NOMO-1 treated with DMSO at 0.1 percent for 48 hours (cell line): ENCODE measurements at regions not wholly inside any gene's neighbourhood (a gene's known extent, or its start where the extent isn't known, plus 50 kb on each side); places are given as distances from the start of the nearest gene placed in this dataset.
"Not testable (repeated sequence)": the region's sequence is repeated elsewhere in the genome, so short reads cannot be mapped to it uniquely, and the experiment has no call there.

Experiments used
- DNase-seq: peaks from one replicate; lab custom pipeline; 2025; ENCODE audit not compliant: unreplicated experiment; lab: John Stamatoyannopoulos, UW

DNA sequence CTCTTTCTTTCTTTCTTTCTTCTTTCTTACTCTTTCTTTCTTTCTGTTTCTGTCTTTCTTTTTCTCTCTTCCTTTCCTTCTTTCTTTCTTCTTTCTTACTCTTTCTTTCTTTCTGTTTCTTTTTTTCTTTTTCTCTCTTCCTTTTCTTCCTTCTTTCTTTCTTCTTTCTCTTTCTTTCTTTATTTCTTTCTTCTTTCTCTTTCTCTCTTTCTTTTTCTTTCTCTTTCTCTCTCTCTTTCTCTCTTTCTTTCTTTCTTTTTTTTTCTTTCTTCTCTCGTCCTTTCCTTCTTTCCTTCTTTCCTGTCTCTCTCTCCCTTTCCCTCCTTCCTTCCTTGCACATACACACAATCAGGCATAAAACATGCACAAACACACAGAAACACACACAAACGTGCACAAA, 79.3 kb upstream of the SHOX start:
- DNase-seq, result no peak

- no peak for DNase-seq
Observed at GRCh38 chrX:552496-552895, 78.1 kb upstream of the SHOX start.

DNA sequence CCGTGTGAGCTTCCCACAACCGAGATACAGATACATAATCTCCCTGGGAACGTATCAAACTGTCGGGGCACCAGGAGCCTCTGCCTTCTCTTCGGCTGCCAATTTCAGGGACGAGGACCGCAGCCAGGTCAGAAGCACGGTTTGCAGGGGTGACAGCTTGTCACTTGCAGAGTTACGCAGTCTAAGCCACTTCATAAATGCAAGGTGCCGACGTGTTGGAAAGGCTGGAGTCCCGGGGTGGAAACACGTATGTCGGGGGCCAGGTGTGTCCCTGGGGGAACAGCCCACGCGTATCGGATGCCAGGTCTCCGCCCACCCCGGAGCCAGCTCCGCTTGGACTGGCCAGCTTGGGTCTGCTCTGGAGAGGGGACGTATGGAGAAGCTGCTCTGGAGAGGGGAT, 76.3 kb upstream of the SHOX start:
- no peak for DNase-seq

- no peak for DNase-seq
Observed at GRCh38 chrX:555725-556666, 74.6 kb upstream of the SHOX start.

DNA sequence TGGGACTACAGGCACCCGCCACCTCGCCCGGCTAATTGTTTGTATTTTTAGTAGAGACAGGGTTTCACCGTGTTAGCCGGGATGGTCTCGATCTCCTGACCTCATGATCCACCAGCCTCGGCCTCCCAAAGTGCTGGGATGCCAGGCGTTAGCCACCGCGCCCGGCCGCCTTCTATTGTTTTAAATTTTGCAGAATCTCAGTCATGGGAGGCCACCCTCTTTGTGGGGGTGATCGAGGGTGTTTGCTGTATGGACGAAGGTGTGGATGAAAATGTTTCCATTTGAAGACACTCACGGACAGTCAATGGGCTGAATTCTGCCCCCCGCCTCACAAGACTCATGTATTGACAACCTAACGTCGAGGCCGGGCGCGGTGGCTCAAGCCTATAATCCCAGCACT, 73.0 kb upstream of the SHOX start:
- DNase-seq, result not testable (repeated sequence)

DNA sequence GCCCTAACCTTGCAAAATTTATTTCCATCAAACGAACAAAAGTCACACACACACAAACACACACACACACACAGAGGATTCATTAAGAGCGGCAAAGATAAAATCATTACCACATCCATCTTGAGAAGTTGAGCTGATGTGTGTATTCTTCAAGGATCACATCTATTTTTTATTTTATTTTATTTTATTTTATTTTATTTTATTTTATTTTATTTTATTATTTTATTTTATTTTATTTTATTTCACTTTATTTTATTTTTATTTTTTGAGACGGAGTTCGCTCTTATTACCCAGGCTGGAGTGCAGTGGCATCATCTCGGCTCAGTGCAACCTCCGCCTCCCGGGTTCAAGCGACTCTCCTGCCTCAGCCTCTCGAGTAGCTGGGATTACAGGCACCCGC, 71.3 kb upstream of the SHOX start:
- DNase-seq, result not testable (repeated sequence)

- peak; percentile 38 for DNase-seq
Observed at GRCh38 chrX:567891-568290, 62.7 kb upstream of the SHOX start.

DNA sequence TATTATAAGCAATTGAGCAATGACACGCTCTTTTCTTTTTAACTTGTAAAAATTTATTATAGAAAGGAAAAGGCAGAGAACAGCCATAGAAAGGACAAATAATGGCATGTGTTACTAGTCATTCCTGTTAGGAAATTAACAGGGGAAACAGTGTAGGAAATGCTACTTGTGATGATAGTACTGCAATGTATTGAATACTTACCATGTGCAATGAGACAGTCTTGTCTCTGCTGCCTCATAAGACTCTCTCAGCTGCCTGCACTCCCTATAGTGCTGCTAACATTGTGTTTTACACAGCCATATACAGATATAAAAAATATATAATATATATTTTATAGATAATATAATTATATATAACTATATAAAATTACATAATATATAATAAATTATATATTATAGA, 62.3 kb upstream of the SHOX start:
- DNase-seq, result peak; percentile 38

- DNase-seq, result peak; percentile 46
Observed at GRCh38 chrX:572538-573124, 58.0 kb upstream of the SHOX start.

DNA sequence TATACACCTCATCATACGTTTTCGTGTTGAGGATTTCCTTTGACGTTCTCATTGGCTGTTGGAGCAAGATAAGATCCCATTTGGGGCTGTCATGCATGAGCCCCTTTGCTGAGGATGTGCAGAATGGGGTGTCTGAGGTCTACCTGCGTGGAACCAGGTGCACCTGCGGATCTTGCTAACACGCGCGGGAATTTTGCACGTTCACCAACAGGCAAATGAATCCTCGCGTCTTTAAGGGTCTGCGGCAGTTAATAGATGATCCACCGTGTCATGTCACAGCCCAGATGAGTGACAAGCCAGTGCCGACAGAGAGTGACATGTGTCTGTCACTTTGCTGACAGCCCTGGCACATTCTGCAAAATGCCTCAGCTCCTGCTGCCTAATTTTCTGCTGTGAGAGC, 56.3 kb upstream of the SHOX start:
- DNase-seq, result no peak

- no peak for DNase-seq
Observed at GRCh38 chrX:574830-575229, 55.8 kb upstream of the SHOX start.

GRCh38 chrX:576904-577560, 53.6 kb upstream of the SHOX start:
- DNase-seq, result no peak

- no peak for DNase-seq
Observed at GRCh38 chrX:578531-578930, 52.1 kb upstream of the SHOX start.

DNA sequence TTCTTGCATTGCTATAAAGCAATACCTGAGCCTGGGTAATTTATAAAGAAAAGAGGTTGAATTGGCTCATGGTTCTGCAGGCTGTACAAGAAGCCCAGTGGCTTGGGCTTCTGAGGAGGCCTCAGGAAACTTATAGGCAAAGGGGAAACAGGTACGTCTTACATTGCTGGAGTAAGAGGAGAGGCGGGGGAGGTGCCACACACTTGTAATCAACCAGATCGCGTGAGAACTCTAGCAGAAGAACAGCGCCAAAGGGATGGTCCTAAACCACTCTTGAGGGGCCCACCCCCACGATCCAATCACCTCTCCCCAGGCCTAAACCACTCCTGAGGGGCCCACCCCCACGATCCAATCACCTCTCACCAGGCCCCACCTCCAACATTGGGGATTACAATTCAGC, 50.6 kb upstream of the SHOX start:
- no peak for DNase-seq
